Neural crest cell (in vitro differentiated cells): ENCODE measurements at regions not wholly inside any gene's neighbourhood (a gene's known extent, or its start where the extent isn't known, plus 50 kb on each side); places are given as distances from the start of the nearest gene placed in this dataset.
A peak's percentile ranks its signal among the peaks of the same experiment; 100 is the strongest.
"Not testable (repeated sequence)": the region's sequence is repeated elsewhere in the genome, so short reads cannot be mapped to it uniquely, and the experiment has no call there.

Source experiments
- DNase-seq: peaks from one replicate; pipeline ENCODE4 v3.0.0; 2021; ENCODE audit warnings: low read depth, mixed read lengths, low spot score
- H3K27ac Mint-ChIP-seq: one replicate; pipeline ENCODE4 v1.8.0; 2021; ENCODE audit warnings: mild to moderate bottlenecking, mixed read lengths; ENCODE audit not compliant: unreplicated experiment
- H3K27me3 Mint-ChIP-seq: 2 replicates; pipeline ENCODE4 v1.8.0; 2021; ENCODE audit warnings: low read depth, mild to moderate bottlenecking, mixed read lengths
- H3K36me3 Mint-ChIP-seq: 2 replicates; pipeline ENCODE4 v1.8.0; 2021; ENCODE audit warnings: low read depth, mild to moderate bottlenecking, mixed read lengths
- H3K4me1 Mint-ChIP-seq: 2 replicates; pipeline ENCODE4 v1.8.0; 2021; ENCODE audit warnings: mixed read lengths
- H3K4me3 Mint-ChIP-seq: one replicate; pipeline ENCODE4 v1.8.0; 2021; ENCODE audit warnings: mild to moderate bottlenecking, mixed read lengths
- H3K9me3 Mint-ChIP-seq: 2 replicates; pipeline ENCODE4 v1.8.0; 2021; ENCODE audit warnings: mixed read lengths
- TF ChIP-seq, protein P1 (sequence below): fragments of 200-600 bp; sonication (generic); conservative IDR thresholded peaks from 2 replicates; pipeline ENCODE4 v1.5.0; 2021; ENCODE audit warnings: antibody characterized with exemption, mild to moderate bottlenecking

DNA sequence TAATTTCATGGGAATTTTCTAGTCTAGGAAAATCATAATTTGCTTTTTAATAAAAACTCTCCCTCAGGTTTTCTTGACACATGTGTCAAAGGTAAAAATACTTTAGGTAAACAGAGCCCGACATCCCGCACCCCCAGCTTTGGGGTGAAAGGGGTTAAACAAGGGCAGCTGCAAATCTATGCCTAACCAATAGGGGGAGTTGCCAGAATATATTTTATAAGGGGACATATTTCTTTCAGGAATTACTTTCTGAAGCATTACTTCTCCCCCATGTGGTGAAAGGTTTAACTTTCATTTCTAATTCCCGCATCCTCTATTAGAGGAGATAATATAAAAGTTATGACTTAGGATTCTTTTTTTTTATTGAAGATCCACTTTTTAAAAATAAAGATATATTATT lies 53.9 kb upstream of the HEPH start:
- Mint-ChIP-seq H3K36me3 (no peaks in the 10 kb centered on the region), H3K4me3 (no peak overlapping the region), H3K27ac (no peak overlapping the region), H3K9me3 (peaks cover 8% of the 10 kb centered on the region), H3K27me3 (no peaks in the 10 kb centered on the region), H3K4me1 (no peaks in the 10 kb centered on the region)
- DNase-seq = no peak
- TF ChIP-seq, protein P1, sequence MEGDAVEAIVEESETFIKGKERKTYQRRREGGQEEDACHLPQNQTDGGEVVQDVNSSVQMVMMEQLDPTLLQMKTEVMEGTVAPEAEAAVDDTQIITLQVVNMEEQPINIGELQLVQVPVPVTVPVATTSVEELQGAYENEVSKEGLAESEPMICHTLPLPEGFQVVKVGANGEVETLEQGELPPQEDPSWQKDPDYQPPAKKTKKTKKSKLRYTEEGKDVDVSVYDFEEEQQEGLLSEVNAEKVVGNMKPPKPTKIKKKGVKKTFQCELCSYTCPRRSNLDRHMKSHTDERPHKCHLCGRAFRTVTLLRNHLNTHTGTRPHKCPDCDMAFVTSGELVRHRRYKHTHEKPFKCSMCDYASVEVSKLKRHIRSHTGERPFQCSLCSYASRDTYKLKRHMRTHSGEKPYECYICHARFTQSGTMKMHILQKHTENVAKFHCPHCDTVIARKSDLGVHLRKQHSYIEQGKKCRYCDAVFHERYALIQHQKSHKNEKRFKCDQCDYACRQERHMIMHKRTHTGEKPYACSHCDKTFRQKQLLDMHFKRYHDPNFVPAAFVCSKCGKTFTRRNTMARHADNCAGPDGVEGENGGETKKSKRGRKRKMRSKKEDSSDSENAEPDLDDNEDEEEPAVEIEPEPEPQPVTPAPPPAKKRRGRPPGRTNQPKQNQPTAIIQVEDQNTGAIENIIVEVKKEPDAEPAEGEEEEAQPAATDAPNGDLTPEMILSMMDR = peak; percentile 52

DNA sequence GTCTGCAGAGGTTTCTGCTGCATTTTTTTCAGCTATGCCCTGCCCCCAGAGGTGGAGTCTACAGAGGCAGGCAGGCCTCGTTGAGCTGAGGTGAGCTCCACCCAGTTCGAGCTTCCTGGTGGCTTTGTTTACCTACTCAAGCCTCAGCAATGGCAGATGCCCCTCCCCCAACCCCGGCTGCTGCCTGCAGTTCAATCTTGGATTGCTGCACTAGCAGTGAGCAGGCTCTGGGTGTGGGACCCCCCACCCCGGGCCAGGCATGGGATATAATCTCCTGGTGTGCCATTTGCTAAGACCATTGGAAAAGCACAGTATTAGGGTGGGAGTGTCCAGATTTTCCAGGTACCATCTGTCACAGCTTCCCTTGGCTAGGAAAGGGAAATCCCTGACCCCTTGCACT lies 56.2 kb upstream of the HEPH start:
- not testable (repeated sequence) for DNase-seq, H3K27ac Mint-ChIP-seq, H3K4me1 Mint-ChIP-seq, H3K4me3 Mint-ChIP-seq, H3K27me3 Mint-ChIP-seq, H3K9me3 Mint-ChIP-seq, H3K36me3 Mint-ChIP-seq

DNA sequence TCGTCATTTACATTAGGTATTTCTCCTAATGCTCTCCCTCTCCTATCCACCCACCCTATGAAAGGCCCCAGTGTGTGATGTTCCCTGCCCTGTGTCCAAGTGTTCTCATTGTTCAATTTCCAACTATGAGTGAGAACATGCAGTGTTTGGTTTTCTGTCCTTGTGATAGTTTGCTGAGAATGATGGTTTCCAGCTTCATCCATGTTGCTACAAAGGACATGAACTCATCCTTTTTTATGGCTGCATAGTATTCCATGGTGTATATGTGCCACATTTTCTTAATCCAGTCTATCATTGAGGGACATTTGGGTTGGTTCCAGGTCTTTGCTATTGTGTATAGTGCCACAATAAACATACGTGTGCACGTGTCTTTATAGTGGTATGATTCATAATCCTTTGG lies 61.6 kb upstream of the HEPH start:
- not testable (repeated sequence) for H3K27me3 Mint-ChIP-seq, H3K9me3 Mint-ChIP-seq, H3K4me3 Mint-ChIP-seq, H3K27ac Mint-ChIP-seq, H3K4me1 Mint-ChIP-seq, DNase-seq, H3K36me3 Mint-ChIP-seq

DNA sequence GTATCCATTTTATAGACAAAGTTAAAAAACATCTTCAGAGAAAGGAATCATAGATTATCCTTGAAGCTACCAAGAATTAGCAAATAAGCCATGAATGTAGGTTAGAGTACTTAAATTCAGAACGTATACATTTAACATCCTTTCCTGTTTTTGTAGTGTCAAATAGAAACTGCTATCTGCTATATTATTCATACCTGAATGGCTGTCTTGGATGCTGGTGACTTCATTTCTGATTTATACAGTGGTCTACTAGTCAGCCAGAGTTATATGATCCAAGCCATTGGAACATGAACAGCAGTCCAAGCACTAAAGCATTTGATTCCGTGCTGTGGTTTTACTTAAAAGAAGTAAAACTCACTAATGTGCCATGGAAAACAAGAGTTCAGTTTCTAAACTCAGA lies 58.3 kb upstream of the VSIG4 start:
- Mint-ChIP-seq H3K4me3 (no peak overlapping the region), H3K4me1 (no peaks in the 10 kb centered on the region), H3K36me3 (peaks cover 4% of the 10 kb centered on the region), H3K27me3 (no peaks in the 10 kb centered on the region), H3K9me3 (peaks cover 14% of the 10 kb centered on the region), H3K27ac (no peak overlapping the region)
- no peak for DNase-seq
- TF ChIP-seq, protein P1 = no peak

DNA sequence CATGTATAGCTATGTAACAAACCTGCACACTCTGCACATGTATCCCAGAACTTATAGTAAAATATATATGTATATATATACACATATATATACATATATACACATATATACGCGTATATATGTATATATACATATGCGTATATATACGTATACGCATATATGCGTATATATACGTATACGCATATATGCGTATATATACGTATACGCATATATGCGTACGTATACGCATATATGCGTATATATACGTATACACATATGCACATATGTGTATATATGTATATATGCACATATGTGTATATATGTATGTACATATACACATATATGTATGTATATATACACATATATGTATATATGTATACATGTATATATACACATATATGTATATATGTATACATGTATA lies 57.1 kb upstream of the VSIG4 start:
- peaks cover 14% of the 10 kb centered on the region for H3K9me3 Mint-ChIP-seq
- H3K4me3 Mint-ChIP-seq, H3K27ac Mint-ChIP-seq, H3K36me3 Mint-ChIP-seq, H3K4me1 Mint-ChIP-seq, H3K27me3 Mint-ChIP-seq, DNase-seq: not testable (repeated sequence)

DNA sequence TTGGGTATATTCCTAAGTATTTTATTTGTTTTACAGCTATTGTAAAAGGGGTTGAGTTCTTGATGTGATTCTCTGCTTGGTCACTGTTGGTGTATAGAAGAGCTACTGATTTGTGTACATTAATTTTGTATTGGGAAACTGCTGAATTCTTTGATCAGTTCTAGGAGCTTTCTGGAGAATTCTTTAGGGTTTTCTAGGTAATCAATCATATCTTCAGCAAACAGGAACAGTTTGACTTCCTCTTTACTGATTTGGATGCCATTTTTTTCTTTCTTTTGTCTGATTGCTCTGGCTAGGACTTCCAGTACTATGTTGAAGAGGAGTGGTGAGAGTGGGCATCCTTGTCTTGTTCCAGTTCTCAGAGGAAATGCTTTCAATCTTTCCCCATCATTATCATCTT lies 50.1 kb upstream of the VSIG4 start:
- H3K4me3 Mint-ChIP-seq, H3K4me1 Mint-ChIP-seq, H3K27me3 Mint-ChIP-seq, H3K36me3 Mint-ChIP-seq, DNase-seq, H3K27ac Mint-ChIP-seq: not testable (repeated sequence)
- peaks cover 10% of the 10 kb centered on the region for H3K9me3 Mint-ChIP-seq
